ENCODE measurements at regions not wholly inside any gene's neighbourhood (a gene's known extent, or its start where the extent isn't known, plus 50 kb on each side); places are given as distances from the start of the nearest gene placed in this dataset.

GRCh38 chr13:77980592-77980991, 62.0 kb upstream of the EDNRB start:
- ATAC-seq: no peak
- 51% methylated on average over 2 of the region's 2 CpGs for WGBS (ENCODE audit: insufficient coverage, low coverage, low lambda C conversion rate, missing lambda C conversion rate)
- TF ChIP-seq POLR2A (IDR thresholded peaks at IDR 0.05): no peak
- TF ChIP-seq CTCF (IDR thresholded peaks at IDR 0.05): no peak

GRCh38 chr13:77979721-77980385, 61.2 kb upstream of the EDNRB start:
- Histone ChIP-seq H3K9me3 (no peaks in the 10 kb centered on the region), H3K4me3 (no peak overlapping the region), H3K36me3 (no peaks in the 10 kb centered on the region), H3K4me1 (no peaks in the 10 kb centered on the region), H3K27me3 (no peaks in the 10 kb centered on the region), H3K27ac (no peak overlapping the region)
- TF ChIP-seq POLR2A (IDR thresholded peaks at IDR 0.05) (no peak), CTCF (IDR thresholded peaks at IDR 0.05) (no peak)
- intact Hi-C loops (cut with DNase I): loop anchor here in 1 of 2 donors (10.0 kb wide), 1 partner anchor 55 kb away; no protein-coding TSS in a partner anchor
- ATAC-seq (no peak), DNase-seq (no peak)
- WGBS (ENCODE audit: insufficient coverage, low coverage, low lambda C conversion rate, missing lambda C conversion rate): 50% methylated on average over 3 of the region's 3 CpGs

More at GRCh38 chr13:77980592-77980991, 62.0 kb upstream of the EDNRB start:
- Histone ChIP-seq H3K4me3 (no peak overlapping the region), H3K27ac (peak overlapping the region in 1 of 3 donors; percentile 21), H3K4me1 (no peaks in the 10 kb centered on the region), H3K9me3 (no peaks in the 10 kb centered on the region), H3K27me3 (no peaks in the 10 kb centered on the region), H3K36me3 (no peaks in the 10 kb centered on the region)
- intact Hi-C loops (cut with DNase I): loop anchor here in 1 of 2 donors (10.0 kb wide), 1 partner anchor 56 kb away; no protein-coding TSS in a partner anchor
- no peak for DNase-seq

GRCh38 chr13:77975358-77976042, 56.9 kb upstream of the EDNRB start:
- no peak for TF ChIP-seq CTCF (IDR thresholded peaks at IDR 0.05)
- TF ChIP-seq POLR2A (IDR thresholded peaks at IDR 0.05): no peak
- no peak for ATAC-seq
- H3K4me3 ChIP-seq: no peak overlapping the region
- no peak overlapping the region for H3K27ac ChIP-seq
- no peak for DNase-seq
- 61% methylated on average over 10 of the region's 14 CpGs for WGBS (ENCODE audit: insufficient coverage, low coverage, low lambda C conversion rate, missing lambda C conversion rate)
- H3K4me1 ChIP-seq: no peaks in the 10 kb centered on the region
- intact Hi-C loops (cut with DNase I): no loop called here
- H3K36me3 ChIP-seq: no peaks in the 10 kb centered on the region
- H3K9me3 ChIP-seq: no peaks in the 10 kb centered on the region
- no peaks in the 10 kb centered on the region for H3K27me3 ChIP-seq

- TF ChIP-seq POLR2A (IDR thresholded peaks at IDR 0.05) (no peak), CTCF (IDR thresholded peaks at IDR 0.05) (no peak)
- DNase-seq (no peak), ATAC-seq (no peak)
- intact Hi-C loops (cut with DNase I): no loop called here
- no peaks in the 10 kb centered on the region for H3K9me3 ChIP-seq
- no peak overlapping the region for H3K4me3 ChIP-seq
- H3K27me3 ChIP-seq: no peaks in the 10 kb centered on the region
- 48% methylated on average over 5 of the region's 5 CpGs for WGBS (ENCODE audit: insufficient coverage, low coverage, low lambda C conversion rate, missing lambda C conversion rate)
- H3K36me3 ChIP-seq: no peaks in the 10 kb centered on the region
- H3K27ac ChIP-seq: no peak overlapping the region
- no peaks in the 10 kb centered on the region for H3K4me1 ChIP-seq
Measured at GRCh38 chr13:77969299-77969698, 50.7 kb upstream of the EDNRB start.

Small RNA genes lying in the stretch of these regions (small RNA-seq; reads per million reads assigned to genes)
- gene RNY3P3: 0 reads per million in 2 experiments
